GM19438 (cell line): ENCODE measurements at regions not wholly inside any gene's neighbourhood (a gene's known extent, or its start where the extent isn't known, plus 50 kb on each side); places are given as distances from the start of the nearest gene placed in this dataset.

ENCODE experiments used
- ATAC-seq: cut with Tn5 transposase; IDR thresholded peaks from one replicate; pipeline ENCODE4 v1.9.1; 2021; ENCODE audit warnings: low read depth; ENCODE audit not compliant: unreplicated experiment

DNA sequence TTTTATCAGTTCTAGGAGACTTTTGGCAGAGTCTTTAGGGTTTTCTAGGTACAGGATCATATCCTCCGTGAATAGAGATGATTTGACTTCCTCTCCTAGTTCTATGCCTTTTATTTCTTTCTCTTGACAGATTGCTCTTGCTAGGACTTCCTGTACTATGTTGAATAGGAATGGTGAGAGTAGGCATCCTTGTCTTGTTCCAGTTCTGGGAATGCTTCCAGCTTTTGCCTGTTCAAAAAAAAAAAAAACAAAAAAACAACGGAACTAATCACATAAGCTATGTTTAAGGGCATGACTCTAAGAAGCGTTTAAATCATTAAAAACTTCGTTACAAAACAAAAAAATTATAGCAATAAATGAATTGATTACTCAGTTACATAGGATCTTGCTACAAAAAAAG, 145.7 kb downstream of the NUP35 start:
- ATAC-seq, result no peak

DNA sequence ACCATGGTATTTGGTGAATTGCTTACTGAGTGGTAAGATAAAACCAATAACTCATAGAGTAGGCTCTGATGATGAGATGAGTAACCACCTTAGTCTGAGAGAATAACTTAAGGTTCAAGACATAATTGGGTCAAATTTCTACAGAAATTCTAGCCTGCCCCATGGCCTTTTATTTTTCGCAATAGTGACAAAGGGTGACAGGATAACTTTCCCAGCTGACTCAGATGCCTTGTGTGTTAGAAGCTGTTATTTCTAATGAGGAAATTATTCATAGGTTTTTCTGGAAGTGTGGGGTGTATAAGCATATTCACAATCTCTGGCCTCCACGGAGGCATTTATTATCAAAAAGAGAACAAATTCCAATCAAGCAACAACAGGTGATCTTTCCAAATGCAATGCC, 159.0 kb downstream of the NUP35 start:
- ATAC-seq, result no peak

DNA sequence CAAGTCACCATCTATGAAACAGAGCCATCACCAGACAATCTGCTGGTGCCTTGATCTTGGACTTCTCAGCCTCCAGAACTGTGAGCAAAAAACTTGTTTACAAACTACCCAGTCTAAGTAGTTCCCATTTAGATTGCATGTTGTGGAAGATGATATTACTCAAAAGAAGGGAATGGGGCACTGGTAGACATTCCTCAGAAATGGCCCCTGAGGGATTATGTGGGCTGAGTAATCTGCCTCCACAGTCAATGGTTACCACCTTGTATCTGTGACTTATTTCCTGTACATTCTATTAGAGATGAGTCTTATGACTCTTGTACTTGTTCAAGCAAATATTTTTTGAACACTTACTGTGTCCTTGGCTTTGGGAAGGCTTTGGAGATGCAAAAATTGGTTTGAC, 160.4 kb downstream of the NUP35 start:
- no peak for ATAC-seq

DNA sequence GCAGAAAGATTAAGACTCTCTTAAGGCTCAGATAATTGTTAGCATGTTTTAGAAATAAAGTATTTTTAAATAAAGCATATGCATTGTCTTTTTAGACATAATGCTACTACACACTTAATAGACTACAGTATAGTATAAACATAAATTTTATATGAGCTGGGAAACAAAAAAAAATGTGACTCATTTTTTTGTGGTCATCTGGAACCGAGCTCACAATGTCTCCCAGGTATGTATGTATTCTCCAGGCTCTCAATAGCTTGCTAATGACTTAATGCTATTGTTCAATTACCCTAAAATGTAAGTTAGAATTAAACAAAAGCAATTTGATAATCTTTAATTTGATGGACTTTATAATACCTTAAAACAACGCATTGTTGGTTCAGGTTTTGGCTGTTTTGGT, 167.2 kb downstream of the NUP35 start:
- no peak for ATAC-seq

DNA sequence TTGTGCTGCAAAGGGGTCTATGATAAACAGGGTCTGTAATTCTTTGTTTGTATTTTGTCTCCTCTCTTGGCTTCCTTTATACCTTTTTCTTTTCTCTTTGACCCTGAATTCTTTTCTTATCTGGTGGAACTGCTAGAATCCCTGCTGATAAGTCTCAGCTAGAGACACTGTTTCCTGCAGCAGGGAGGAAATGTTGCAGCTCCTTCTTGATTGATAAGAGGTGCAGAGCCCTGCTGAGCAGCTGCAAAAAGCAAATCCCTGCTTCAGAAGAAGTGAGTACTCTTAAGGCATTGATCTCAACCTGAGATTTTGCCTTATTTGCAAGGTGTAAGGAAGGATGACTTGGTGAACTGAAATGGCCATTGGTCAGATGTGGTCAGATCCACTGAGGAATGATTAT, 167.8 kb downstream of the NUP35 start:
- ATAC-seq, result no peak

DNA sequence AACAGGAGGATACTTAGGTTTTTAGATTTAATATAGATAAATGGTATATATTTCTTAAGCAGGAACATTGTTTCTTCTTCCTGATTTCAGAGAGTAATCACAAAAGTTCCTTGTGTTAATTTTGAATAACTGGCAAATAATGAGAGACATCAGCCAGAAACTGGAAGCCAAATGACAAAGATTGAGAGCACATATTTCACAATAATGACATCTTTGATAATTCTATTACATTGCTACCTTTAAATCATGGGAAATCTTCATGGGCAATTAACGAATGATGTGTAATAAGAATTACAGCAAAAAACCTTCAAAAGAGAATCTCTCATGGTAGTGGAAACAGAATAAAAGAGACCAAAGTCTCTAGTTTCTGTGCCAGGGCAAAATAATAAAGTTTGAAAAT, 215.1 kb downstream of the NUP35 start:
- no peak for ATAC-seq

DNA sequence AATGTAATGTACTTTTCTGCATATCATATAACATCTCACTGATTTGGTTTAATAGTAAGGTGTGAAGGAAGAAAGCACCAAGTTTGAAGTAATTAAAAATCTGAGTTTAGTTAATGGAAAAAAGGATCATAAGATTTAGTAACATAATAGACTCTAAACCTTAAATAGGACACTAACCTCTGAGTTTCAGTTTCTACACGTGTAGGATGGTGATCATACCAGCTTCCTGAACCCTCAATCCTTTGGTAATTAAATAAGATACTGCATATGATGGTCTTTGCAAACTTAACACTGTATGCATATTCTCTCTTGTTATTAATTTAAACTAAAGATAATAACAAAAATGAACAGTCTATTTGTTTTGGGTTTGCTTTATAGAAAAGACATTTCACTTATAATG, 216.8 kb downstream of the NUP35 start:
- no peak for ATAC-seq

DNA sequence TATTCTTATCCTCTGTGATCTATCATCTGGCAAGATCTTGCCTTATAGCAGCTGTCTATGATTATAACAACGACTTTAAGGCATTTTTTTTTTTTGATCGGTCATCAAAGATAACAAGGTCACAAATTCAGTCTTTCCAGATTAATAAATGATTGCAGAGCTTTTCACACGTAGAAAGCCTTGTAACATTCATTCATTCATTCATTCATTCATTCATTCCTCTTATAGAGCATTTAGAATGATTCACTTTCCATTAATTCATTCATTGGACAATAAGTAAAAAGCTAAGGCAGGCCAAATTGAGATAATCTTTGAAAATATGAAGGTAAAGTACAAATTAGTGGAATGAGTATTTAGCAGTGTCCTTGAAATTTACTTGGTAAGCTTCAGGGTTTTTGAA, 223.7 kb downstream of the NUP35 start:
- no peak for ATAC-seq

DNA sequence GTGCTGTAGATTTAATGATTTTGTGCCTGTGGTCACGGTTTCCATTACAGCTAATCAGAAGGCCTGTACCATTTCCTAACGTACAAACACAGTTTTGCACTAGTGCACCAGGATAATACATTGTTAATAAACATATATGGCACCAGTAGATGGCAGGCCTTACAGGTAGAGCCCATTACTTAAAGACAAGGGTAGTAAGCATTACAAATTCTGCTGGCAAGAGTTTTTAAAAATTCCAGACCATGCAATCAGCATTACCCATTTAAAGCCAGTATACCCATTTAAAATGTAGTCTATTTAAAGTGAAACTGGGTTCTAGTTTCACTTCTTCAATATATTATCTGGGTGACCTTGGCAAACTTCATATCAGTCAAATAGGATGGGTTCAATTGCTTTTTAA, 224.2 kb downstream of the NUP35 start:
- ATAC-seq, result peak; percentile 66

DNA sequence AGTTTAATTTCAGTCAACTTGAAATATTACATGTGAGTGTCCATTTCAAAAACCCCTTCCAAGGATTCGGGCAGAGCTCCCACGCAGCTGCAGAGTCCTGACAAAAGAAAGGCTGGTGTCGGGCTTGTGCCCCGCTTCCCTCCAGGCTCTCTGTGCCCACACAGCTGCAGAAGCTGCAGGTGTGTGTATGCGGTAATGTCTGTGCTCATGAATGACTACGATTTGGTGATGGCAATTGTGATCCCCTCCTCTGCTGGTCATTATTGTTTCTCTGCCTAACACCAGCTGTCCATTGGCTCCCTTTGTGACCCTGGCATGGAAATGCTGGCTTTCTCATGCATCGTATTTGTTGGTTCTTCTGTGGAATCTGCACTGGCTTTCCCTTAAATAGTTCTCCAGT, 224.8 kb downstream of the NUP35 start:
- ATAC-seq, result peak; percentile 49

DNA sequence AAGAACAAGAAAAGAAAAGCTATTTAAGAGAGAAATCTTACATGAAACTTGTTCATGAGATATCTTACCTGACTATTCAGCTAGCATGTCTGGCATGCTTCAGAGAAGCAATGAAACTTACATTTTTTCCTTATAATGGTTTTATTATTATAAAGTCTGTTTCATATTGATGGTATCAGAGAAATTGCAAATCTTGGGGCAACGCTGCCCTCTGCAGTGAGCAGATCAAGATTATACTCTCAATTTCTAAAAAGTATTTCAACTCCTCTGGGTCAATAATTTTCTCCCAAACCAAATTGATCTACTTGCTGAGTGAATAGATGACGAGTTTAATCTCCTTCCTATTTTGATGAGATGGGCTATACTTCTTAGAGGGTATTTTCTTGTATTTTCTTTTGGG, 235.6 kb downstream of the NUP35 start:
- no peak for ATAC-seq

DNA sequence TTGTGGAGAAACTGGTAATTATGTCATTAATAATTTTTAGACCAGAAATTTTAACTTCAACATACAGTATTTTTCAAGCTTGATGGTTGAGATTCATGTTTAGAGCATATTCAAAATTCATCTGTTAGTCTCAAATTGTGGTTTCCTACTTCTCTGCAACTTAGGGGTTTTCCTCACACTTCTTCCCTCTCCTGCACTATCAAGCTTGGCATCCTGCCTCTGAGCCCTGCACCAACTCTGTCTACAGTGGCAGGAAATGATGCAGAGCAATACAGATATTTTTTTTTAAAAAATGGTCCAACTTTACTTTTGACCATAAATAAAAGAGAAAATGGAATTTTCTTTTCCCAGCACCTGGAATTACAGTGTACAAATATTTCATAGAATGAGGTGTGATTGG, 247.3 kb downstream of the NUP35 start:
- peak; percentile 71 for ATAC-seq

DNA sequence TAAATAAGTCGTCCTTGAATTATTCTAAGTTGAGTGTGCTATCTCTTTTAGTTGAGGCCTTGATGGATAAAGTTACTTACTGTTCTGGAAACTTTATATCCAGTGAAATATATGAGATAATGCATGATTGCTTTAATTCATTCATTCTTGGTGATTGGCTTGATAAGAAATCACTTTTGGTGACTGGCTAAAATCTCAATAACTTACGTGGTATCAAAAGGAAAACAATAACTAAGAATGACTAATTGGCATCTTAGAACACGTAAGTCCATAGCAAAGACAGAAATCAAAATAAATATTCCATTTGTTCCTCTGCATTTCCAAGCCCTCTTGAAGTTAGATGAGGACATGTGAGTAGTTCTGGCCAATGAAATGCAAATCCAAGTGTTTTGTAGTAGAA, 251.6 kb downstream of the NUP35 start:
- no peak for ATAC-seq

DNA sequence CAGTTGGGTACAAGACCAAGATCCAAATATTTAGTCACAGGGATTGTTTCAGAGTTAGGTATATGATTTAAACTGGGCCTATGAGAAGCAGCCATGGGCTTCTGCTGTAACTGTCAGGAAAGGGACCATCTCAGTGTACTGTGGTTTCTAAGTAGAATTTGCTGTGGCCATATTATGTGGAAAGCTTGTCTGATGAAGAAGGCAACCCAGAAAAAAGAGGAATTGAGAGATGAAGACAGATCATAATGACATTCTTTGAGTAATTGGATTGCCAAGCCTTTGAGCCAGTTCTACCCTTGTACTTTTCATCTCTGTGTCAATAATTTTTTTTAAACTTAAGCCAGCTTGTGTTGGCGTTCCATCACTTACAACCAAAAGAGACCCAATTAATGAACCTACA, 259.6 kb downstream of the NUP35 start:
- ATAC-seq, result no peak

DNA sequence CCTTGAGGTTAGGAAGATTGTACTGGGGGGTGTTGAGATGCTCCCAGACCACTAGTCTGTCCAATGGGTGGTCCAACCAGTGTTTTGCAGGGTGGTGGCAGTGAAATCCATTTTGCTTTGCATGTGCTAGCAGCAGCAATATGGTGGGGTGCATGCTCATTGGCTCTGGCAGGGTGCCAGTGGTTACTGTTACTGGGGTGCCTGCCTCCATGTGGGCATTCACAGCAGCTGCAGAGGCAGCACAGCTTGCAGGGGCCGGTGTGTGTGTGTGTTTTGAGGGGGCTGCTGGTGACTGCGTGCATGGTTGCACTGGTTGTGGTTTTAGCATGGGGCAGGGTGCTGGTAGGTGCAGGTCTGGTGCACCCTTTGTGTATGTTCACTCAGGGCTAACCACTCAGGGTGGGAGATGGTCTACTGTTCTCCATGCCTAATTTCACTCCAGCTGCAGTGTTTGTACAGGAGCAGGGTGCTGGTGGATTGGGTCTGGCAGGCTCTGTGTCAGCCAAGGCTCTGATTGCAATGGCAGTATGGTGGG, 265.4 kb downstream of the NUP35 start:
- ATAC-seq, result no peak

DNA sequence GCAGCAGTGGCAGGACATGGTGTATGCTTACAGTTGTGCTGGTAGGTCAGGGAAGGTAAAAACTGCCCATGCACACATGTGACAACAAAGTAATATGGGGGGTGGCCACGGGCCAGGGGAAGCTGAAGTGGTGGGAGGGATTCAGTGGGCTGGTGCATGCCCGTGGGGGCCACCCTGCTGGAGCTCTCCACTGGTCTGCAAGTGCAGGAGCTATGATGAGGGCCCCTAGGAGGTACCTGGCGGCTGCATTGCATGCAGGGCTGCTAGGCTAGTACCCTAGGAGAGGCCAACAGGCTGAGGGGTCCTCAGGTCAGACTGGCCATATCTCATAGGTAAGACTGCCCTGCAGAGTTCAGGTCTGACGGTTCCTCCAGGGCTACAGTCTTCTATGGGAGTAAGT, 265.9 kb downstream of the NUP35 start:
- ATAC-seq, result no peak

DNA sequence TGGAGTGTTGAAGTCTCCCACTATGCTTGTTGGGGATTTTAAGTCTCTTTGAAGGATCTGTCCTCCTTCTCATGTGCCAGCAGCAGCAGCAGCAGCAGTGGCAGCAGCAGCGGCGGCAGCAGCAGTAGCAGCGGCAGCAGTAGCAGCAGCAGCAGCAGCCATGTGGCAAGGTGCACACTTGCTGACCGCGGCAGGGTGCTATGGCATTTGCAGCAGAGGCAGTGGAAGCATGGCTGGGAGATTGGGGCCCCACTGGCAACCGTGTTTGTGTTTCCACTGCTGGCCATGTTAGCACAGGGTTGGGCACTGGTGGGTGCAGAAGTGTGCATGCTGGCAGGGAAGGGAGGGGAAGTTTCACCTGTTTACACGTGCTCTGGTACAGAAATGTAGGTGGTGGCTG, 280.1 kb downstream of the NUP35 start:
- ATAC-seq, result no peak

DNA sequence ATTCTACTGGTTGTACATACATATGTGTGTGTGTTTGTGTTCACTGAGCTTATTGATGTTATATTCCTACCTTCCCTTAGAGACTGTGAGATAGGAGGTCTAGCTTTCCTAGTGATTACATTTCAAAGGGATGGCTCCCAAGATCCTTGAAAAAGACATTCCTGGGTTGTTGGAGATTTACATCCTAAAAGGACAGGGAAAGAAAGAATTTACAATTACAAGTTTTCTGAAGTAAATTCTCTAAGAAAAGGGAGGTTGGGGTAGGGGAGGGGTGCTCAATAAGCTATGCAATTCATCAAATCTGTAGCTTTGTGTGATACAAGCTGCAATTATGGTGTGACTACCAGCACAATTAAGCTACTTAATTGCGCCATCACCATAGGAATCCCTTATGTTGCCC, 284.3 kb downstream of the NUP35 start:
- no peak for ATAC-seq

DNA sequence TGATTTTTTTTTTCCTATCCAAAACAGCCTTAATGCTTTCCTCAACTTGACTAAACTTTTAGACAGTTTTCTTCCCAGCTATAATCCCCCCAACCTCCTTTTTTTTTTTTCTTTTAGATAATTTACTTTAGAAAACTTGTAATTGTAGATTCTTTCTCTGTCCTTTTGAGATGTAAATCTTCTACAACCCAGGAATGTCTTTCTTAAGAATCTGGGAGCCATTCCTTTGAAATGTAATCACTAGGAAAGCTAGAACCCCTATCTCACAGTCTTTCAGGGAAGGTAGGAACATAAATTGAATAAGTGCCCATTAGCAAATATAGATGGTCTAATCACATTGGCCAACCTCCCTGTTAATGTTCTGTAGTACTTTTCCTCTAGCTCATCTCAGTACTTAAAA, 285.4 kb downstream of the NUP35 start:
- ATAC-seq, result no peak

DNA sequence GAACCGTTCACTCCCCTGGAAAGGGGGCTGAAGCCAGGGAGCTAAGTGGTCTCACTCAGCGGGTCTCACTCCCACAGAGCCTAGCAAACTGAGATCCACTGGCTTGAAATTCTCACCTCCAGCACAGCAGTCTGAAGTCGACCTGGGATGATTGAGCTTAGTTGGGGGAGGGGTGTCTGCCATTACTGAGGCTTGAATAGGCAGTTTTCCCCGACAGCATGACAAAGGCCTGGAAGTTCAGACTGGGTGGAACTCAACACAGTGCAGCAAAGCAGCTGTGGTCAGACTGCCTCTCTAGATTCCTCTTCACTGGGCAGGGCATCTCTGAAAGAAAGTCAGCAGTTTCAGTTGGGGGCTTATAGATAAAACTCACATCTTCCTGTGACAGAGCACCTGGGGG, 292.5 kb downstream of the NUP35 start:
- ATAC-seq, result no peak

DNA sequence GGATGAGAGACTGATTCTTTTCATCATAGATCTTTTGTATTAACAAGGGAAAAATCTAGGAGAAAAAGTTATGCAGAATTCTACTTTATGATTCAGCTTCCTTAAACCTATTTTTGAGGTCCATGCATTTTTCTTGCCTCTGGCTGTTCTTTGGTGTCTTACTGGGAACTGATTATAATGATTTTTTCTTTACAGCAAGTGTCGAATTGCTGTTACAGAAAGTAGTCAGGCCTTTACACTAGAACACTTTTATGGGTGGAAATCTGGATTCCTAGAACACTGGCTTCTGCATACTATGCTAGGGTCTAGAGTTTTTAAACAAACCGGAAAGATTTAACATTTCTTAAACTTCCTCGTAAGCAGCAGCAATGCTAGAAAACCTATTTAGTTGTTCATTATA, 302.6 kb downstream of the NUP35 start:
- ATAC-seq, result no peak

DNA sequence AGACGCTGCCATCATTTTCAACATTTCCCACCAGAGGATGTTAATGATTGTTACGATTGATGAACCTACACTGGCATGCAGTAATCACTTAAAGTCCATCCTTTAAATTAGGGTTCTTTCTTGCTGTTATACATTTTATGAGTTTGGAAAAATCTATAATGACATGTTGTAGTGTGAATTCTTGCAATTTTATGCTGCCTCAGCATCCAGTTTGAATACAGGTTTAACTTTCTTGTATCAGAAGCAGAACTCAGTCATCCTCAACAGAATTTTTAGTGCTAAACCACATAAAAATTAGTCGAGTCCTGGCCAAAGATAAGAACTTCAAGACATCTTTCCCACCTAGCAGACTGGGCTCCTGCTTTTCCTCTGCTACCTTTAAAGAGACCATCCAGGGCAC, 303.3 kb downstream of the NUP35 start:
- ATAC-seq, result no peak

DNA sequence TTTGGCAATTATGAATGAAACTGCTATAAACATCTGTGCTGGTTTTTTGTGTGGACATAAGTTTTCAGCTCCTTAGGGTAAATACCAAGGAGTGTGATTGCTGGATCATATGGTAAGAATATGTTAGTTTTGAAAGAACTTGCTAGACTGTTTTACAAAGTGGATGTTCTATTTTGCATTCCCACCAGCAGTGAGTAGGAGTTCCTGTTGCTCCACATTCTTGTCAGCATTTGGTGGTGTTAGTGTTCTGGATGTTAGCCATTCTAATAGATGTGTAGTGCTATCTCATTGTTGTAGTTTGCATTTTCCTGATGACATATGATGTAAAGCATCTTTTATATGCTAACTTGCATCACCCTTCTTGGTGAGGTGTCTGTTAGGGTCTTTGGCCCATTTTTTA, 304.6 kb downstream of the NUP35 start:
- ATAC-seq, result no peak

DNA sequence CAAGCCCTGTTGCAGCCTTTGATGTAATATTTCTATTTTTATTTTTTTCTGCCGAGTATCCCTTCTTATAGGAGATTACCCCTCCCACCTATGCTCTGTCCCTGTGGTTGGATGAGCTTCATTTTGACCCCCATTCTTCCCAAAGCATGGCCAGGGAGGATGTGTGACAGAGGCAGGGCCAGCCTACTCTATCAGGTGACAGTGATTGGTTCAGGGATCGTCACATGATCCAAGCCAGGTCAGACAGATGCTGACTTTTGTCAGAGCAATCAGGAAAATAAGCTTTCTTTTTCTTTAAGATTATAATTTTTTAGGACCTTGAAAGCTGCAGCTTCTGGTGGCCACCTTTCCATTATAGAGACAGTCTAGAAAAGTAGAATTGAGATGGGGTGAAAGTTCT, 314.3 kb downstream of the NUP35 start:
- no peak for ATAC-seq
